LNCAP (cell line): ENCODE measurements at regions not wholly inside any gene's neighbourhood (a gene's known extent, or its start where the extent isn't known, plus 50 kb on each side); places are given as distances from the start of the nearest gene placed in this dataset.

Experiments used
- CTCF ChIP-seq: fragments of 450-650 bp; IDR thresholded peaks from 2 replicates; pipeline ENCODE4 v1.5.1; 2017; ENCODE audit warnings: mild to moderate bottlenecking

GRCh38 chr3:1456781-1457311 lies 364.0 kb downstream of the CNTN6 start:
- no peak for TF ChIP-seq CTCF

DNA sequence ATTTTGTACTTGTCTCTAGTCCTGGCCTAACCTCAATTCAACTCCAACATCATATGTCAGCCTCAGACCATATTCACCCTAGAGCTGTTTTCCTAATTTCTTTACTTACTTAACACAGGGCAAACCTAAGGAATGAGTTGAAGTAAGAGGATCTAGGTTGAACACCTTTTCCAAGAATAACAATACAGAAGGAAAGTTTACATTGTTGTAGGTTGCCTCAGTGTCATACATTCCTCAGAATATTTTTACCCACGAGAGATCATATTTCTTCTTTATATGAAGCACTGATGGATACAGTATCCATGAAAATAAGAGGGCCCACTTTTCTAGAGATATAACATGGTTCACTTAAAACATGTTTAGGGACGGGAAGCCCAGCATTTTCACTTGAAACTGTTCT lies 369.5 kb downstream of the CNTN6 start:
- TF ChIP-seq CTCF = no peak

GRCh38 chr3:1462856-1463450 lies 370.1 kb downstream of the CNTN6 start:
- TF ChIP-seq CTCF = no peak

DNA sequence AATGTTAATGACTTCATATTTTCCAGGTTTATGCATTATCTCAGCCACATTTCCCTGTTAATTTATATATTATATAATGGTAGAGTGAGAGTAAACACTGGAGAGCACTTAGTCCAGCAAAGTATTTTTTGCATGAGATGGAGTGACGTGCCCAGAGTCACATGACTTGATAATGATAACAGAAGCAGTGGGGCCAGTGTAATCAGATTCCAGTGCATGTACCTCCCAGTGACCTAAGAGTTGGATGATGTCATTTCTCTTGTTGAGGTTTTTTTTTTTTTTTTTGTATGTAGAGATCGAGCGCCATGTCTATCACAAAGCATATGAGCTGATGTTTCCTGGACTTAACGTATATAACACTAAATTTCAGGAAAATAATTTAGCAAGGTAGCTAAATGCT lies 375.3 kb downstream of the CNTN6 start:
- TF ChIP-seq CTCF = no peak

DNA sequence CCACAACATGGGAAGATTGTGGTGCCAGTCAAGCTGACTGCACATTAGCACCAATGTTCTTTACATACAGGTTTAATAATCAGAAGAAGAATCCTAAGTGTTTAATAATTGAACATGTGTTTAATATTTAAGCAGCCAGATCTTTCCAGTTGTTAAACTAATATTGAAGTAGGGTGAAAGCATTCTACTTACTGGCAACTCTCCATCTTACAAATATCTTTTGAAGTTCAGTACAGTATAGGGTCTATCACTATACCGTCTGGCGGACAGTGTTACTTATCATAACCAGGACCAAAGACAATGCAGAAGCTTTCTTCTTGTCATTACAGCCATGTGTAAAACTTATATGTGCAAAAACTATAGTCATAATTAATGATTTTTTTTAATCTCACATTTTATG lies 376.4 kb downstream of the CNTN6 start:
- TF ChIP-seq CTCF = no peak

DNA sequence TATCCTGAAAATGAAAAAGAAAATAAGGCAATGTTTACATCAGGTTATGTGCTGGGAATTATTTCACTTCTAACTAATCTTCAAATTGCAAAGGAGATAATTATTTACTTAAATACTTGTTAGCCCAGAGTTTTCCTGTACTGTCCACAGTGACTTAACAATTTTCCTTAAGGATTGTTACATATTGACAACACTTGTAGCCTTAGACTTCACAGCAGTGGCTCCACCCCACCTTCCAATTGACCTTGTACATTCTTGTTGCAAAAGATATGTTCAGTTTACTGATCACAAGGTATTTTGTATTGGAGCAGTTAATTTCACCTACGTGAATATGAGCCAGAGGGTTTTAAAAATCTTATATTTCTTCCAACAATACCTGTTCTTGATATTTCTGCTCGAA lies 376.9 kb downstream of the CNTN6 start:
- TF ChIP-seq CTCF = no peak

DNA sequence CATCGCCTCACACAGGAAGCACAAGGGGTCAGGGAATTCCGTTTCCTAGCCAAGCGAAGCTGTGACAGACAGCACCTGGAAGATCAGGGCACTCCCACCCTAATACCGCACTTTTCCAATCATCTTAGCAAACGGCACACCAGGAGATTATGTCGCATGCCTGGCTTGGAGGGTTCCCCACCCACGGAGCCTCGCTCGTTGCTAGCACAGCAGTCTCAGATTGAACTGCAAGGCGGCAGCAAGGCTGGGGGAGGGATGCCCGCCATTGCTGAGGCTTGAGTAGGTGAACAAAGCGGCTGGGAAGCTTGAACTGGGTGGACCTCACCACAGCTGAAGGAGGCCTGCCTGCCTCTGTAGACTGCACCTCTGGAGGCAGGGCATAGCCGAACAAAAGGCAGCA lies 384.8 kb downstream of the CNTN6 start:
- no peak for TF ChIP-seq CTCF

DNA sequence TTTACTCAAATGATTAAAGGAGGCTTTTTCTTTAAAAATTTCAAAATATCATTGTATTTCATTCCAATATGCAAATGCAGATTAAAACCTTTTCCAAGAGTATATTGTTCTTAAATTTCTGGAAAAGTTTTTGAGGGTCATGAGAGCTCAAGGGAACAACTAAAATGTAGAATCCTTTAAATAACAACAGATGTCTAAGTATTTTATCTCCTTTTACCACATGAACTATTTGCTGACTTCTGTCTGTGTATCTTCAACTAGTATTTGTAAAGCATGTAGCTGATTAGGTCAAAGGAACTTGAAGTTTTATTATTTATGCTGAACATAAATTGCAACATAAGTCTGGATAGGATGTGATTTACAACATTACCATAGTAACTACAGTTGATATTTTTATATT lies 402.6 kb downstream of the CNTN6 start:
- TF ChIP-seq CTCF = no peak
